GM23338 (cell line): ENCODE measurements at regions not wholly inside any gene's neighbourhood (a gene's known extent, or its start where the extent isn't known, plus 50 kb on each side); places are given as distances from the start of the nearest gene placed in this dataset.
"Not testable (repeated sequence)": the region's sequence is repeated elsewhere in the genome, so short reads cannot be mapped to it uniquely, and the experiment has no call there.

ENCODE experiments used
- ATAC-seq: fragments of 200-7000 bp; cut with Tn5 transposase; 3 replicates; pipeline ENCODE4 v1.9.1; 2020
- DNase-seq: peaks from one replicate; pipeline ENCODE4 v3.0.0-alpha.2; 2015; ENCODE audit warnings: low spot score
- H2AFZ ChIP-seq: fragments of 200-600 bp; sonication (generic); 2 replicates; pipeline ENCODE4 v1.8.0; 2016; ENCODE audit warnings: antibody characterized with exemption, mild to moderate bottlenecking, moderate library complexity
- H3F3A ChIP-seq: fragments of 200-600 bp; sonication (generic); replicated peaks from 2 replicates; pipeline ENCODE4 v1.8.0; 2017; ENCODE audit warnings: antibody characterized with exemption, mixed run types, low read depth
- H3K27ac ChIP-seq: fragments of 200-600 bp; sonication (generic); 2 replicates; pipeline ENCODE4 v1.6.1; 2016; ENCODE audit warnings: low read depth
- H3K27me3 ChIP-seq: fragments of 200-600 bp; sonication (generic); 2 replicates; pipeline ENCODE4 v1.8.0; 2016; ENCODE audit warnings: mild to moderate bottlenecking, mixed run types, moderate library complexity; ENCODE audit not compliant: insufficient read depth
- H3K36me3 ChIP-seq: fragments of 200-600 bp; sonication (generic); 2 replicates; pipeline ENCODE4 v1.8.0; 2016; ENCODE audit warnings: mild to moderate bottlenecking; ENCODE audit not compliant: insufficient read depth
- H3K4me1 ChIP-seq: fragments of 200-600 bp; sonication (generic); 2 replicates; pipeline ENCODE4 v1.8.0; 2016; ENCODE audit warnings: mild to moderate bottlenecking, moderate library complexity; ENCODE audit not compliant: insufficient read depth
- H3K4me2 ChIP-seq: fragments of 200-600 bp; sonication (generic); 2 replicates; pipeline ENCODE4 v1.7.1; 2017; ENCODE audit warnings: mixed run types
- H3K4me3 ChIP-seq: fragments of 200-600 bp; sonication (generic); 2 replicates; pipeline ENCODE4 v1.6.1; 2016; ENCODE audit warnings: mixed run types
- H3K79me2 ChIP-seq: fragments of 200-600 bp; sonication (generic); replicated peaks from 2 replicates; pipeline ENCODE4 v1.8.0; 2017; ENCODE audit warnings: mild to moderate bottlenecking; ENCODE audit not compliant: insufficient read depth
- H3K9me2 ChIP-seq: fragments of 200-600 bp; sonication (generic); 2 replicates; pipeline ENCODE4 v1.8.0; 2017; ENCODE audit not compliant: insufficient read depth
- H4K20me1 ChIP-seq: fragments of 200-600 bp; sonication (generic); replicated peaks from 2 replicates; pipeline ENCODE4 v1.8.0; 2017; ENCODE audit warnings: mild to moderate bottlenecking; ENCODE audit not compliant: insufficient read depth
- H3K27ac Mint-ChIP-seq: 2 replicates; pipeline ENCODE4 v1.8.0; 2020; ENCODE audit warnings: inconsistent platforms, mild to moderate bottlenecking, moderate library complexity, mixed read lengths
- H3K27me3 Mint-ChIP-seq: 3 replicates; pipeline ENCODE4 v1.8.0; 2022; ENCODE audit warnings: low read depth, mild to moderate bottlenecking, moderate library complexity, mixed read lengths, inconsistent platforms; ENCODE audit not compliant: insufficient read depth, poor library complexity
- H3K36me3 Mint-ChIP-seq: 3 replicates; pipeline ENCODE4 v1.8.0; 2021; ENCODE audit warnings: low read depth, mild to moderate bottlenecking, inconsistent platforms, moderate library complexity, mixed read lengths
- H3K4me1 Mint-ChIP-seq: 3 replicates; pipeline ENCODE4 v1.8.0; 2020; ENCODE audit warnings: mild to moderate bottlenecking, inconsistent platforms, mixed read lengths
- H3K4me3 Mint-ChIP-seq: 3 replicates; pipeline ENCODE4 v1.8.0; 2021; ENCODE audit warnings: moderate library complexity, mild to moderate bottlenecking, inconsistent platforms, mixed read lengths
- H3K9me3 Mint-ChIP-seq: 3 replicates; pipeline ENCODE4 v1.8.0; 2020; ENCODE audit warnings: moderate library complexity, mild to moderate bottlenecking, inconsistent platforms, mixed read lengths
- CREB1 ChIP-seq: fragments of 250-450 bp; sonication (Bioruptor Pico); IDR thresholded peaks from 2 replicates; pipeline ENCODE4 v1.5.0; 2020; ENCODE audit warnings: low read depth, mild to moderate bottlenecking, moderate library complexity
- ETS1 ChIP-seq: IDR thresholded peaks from 2 replicates; pipeline ENCODE4 v1.6.1; 2016; ENCODE audit warnings: antibody characterized with exemption
- NANOG ChIP-seq: IDR thresholded peaks from 2 replicates; pipeline ENCODE4 v1.6.1; 2016; ENCODE audit warnings: antibody characterized with exemption, borderline replicate concordance
- ZNF331 ChIP-seq: fragments of 250-450 bp; sonication (Bioruptor Pico); IDR thresholded peaks from 2 replicates; pipeline ENCODE4 v1.5.0; 2020; ENCODE audit warnings: low read depth, mild to moderate bottlenecking, moderate library complexity
- ZNF462 ChIP-seq: fragments of 250-450 bp; sonication (Bioruptor Pico); IDR thresholded peaks from 2 replicates; pipeline ENCODE4 v1.5.0; 2020; ENCODE audit warnings: mild to moderate bottlenecking, moderate library complexity

- no peaks in the 10 kb centered on the region for H3K36me3 ChIP-seq
- no peak overlapping the region for H3K4me3 ChIP-seq
- H3K4me2 ChIP-seq, result no peak overlapping the region
- ATAC-seq, result no peak
- H3K27ac ChIP-seq, result no peak overlapping the region
- H3K4me1 ChIP-seq, result no peaks in the 10 kb centered on the region
- H3K9me2 ChIP-seq, result no peaks in the 10 kb centered on the region
- no peak for DNase-seq
- H4K20me1 ChIP-seq, result no peaks in the 10 kb centered on the region
- peaks cover 2% of the 10 kb centered on the region; the same call in 2 of the 3 replicates for H3K4me1 Mint-ChIP-seq
- peaks cover 3% of the 10 kb centered on the region; the same call in 2 of the 3 replicates for H3K9me3 Mint-ChIP-seq
- H2AFZ ChIP-seq, result no peak overlapping the region
- no peaks in the 10 kb centered on the region for H3K27me3 ChIP-seq
- TF ChIP-seq ETS1 (no peak), ZNF462 (no peak), CREB1 (no peak), NANOG (no peak), ZNF331 (CRISPR knock-in tag) (no peak)
- no peak overlapping the region for H3K27ac Mint-ChIP-seq
- no peaks in the 10 kb centered on the region for H3K79me2 ChIP-seq
- peaks cover 13% of the 10 kb centered on the region for H3K27me3 Mint-ChIP-seq
- H3K4me3 Mint-ChIP-seq, result no peak overlapping the region
- no peaks in the 10 kb centered on the region for H3F3A ChIP-seq
- peaks cover 2% of the 10 kb centered on the region; the same call in 2 of the 3 replicates for H3K36me3 Mint-ChIP-seq
Observed at GRCh38 chr4:3629665-3630064, 97.4 kb upstream of the LRPAP1 start.

GRCh38 chr4:3629176-3629575 lies 97.0 kb upstream of the LRPAP1 start:
- not testable (repeated sequence) for H3K4me2 ChIP-seq, H3K4me3 Mint-ChIP-seq, H3K4me3 ChIP-seq, H3K36me3 ChIP-seq, H3K4me1 ChIP-seq, H3K9me3 Mint-ChIP-seq, H3K79me2 ChIP-seq, H3F3A ChIP-seq, H4K20me1 ChIP-seq, H3K36me3 Mint-ChIP-seq, H3K9me2 ChIP-seq, H3K4me1 Mint-ChIP-seq, ATAC-seq, H2AFZ ChIP-seq, H3K27me3 ChIP-seq, H3K27ac ChIP-seq, DNase-seq, H3K27ac Mint-ChIP-seq
- peaks cover 13% of the 10 kb centered on the region for H3K27me3 Mint-ChIP-seq
